IPS-18c (cell line): ENCODE measurements at regions not wholly inside any gene's neighbourhood (a gene's known extent, or its start where the extent isn't known, plus 50 kb on each side); places are given as distances from the start of the nearest gene placed in this dataset.
A peak's percentile ranks its signal among the peaks of the same experiment; 100 is the strongest.
"Not testable (repeated sequence)": the region's sequence is repeated elsewhere in the genome, so short reads cannot be mapped to it uniquely, and the experiment has no call there.

Experiments
- H3K4me3 ChIP-seq: 2 replicates; pipeline ENCODE4 v1.7.0; 2013; ENCODE audit warnings: low read depth, mild to moderate bottlenecking, low read length, moderate library complexity; ENCODE audit not compliant: insufficient read depth
- H3K9me3 ChIP-seq: one replicate; pipeline ENCODE4 v1.6.1; 2013; ENCODE audit warnings: mild to moderate bottlenecking, low read length, moderate library complexity; ENCODE audit not compliant: control insufficient read depth, insufficient read depth

- H3K9me3 ChIP-seq = peaks cover 14% of the 10 kb centered on the region
- H3K4me3 ChIP-seq = no peak overlapping the region
These were observed 221.3 kb upstream of the TCERG1L start for GRCh38 chr10:131532745-131533341.

DNA sequence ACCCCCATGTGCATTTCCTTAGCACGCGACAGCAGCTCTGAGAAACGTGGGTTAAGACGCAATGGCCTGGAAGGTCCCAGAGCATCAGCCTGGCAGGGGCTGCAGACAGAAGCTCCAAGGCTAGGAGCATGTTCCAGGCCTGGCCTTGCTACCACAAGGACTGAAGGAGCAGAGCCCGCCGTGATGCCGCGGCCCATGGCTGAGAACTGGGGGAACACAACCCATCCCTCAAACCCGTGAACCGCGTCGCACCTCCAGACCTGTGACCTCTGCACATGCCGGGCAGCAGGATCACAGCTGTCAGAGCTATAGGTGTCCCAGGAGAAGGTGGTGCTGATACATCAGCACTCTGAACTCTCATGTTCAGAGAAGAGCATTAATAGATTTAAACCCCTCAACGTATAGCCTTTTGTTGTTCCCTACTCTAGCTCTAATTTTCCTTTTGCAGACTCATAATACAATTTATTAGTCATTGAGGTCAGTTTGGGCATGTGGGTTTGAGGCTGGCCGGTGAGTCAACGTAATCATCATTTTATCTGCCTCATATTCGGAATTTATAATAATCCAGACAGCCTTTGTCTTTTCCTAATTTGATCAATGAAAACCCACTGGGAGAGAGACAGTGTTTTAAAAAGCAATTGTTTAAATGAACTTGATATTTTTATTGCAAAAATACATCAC, 222.5 kb upstream of the TCERG1L start:
- Histone ChIP-seq H3K9me3 (peaks cover 16% of the 10 kb centered on the region), H3K4me3 (no peak overlapping the region)

DNA sequence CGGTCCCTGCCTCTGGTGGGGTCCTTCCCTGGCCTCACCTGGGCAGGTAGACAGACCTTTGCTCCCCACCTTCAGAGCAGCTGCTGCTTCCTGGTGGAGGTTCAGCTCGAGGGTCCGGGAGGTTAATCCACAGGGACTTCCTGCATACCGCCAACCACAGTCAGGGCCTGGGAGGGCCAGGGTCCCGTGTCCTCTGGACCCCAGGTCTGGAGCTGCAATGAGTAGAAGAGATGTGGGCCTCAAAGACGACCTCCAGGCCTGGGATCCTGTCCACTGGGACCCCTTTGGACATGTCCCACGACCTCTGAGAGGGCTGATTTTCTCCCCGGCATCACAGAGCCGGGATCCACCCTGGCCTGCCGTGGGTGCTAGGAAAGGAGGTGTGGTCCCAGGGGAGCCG, 223.3 kb upstream of the TCERG1L start:
- no peak overlapping the region for H3K4me3 ChIP-seq
- peaks cover 13% of the 10 kb centered on the region for H3K9me3 ChIP-seq

GRCh38 chr10:131536676-131537075, 225.2 kb upstream of the TCERG1L start:
- Histone ChIP-seq H3K4me3 (no peak overlapping the region), H3K9me3 (peaks cover 11% of the 10 kb centered on the region)

DNA sequence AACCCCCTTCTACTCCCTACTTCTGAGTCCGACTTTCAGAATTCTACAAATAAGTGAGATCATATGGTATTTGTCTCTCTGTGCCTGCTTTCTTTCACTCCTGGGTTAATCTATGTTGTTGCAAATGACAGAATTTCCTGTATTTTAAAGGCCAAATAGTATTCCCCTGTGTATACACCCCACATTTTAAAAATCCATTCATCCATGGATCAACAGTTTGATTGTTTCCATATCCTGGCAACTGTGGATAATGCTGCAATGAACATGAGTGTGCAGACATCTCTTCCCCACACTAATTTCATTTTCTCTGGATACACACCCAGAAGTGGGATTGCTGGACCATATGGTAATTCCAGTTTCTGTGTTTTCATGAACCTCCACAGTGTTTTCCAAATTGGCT, 225.8 kb upstream of the TCERG1L start:
- Histone ChIP-seq H3K4me3 (no peak overlapping the region), H3K9me3 (peaks cover 15% of the 10 kb centered on the region)

GRCh38 chr10:131544495-131544894, 233.0 kb upstream of the TCERG1L start:
- H3K9me3 ChIP-seq = peaks cover 8% of the 10 kb centered on the region
- H3K4me3 ChIP-seq = no peak overlapping the region

DNA sequence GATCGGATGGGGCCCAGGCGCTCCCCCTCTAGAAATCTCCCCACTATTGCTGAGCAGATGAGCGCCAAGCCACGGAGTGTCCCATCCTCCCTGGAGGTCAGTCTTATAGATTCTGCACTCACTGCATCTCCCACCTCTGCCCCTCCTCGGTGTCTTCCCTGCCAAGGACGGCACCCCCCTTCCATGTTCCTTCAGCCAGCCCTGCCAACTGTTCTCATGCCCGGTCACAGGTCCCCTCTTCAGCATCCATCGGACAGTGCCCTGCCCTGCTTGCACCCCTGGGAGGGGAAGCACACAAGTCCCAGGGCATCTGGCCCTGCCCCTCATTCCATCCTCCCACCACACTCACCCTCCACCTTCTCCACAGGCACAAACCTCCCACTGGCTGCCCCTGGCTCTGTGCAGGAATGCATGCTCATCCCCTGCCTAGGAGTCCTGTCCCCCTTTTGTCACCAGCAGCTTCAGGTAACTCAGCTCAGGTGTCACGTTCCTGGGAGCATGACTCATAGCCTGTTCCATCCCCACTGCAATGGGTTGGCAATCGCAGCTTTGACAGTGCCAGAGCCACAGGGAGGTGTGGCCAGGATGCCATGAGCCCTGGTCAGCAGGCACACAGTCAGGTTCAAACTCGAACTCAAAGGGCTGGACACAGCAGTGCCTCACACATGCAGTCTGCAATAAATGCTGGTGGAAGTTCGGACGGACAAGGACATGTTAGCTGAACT, 234.7 kb upstream of the TCERG1L start:
- peaks cover 8% of the 10 kb centered on the region for H3K9me3 ChIP-seq
- peak overlapping the region; percentile 12; the same call in 1 of the 2 replicates for H3K4me3 ChIP-seq

DNA sequence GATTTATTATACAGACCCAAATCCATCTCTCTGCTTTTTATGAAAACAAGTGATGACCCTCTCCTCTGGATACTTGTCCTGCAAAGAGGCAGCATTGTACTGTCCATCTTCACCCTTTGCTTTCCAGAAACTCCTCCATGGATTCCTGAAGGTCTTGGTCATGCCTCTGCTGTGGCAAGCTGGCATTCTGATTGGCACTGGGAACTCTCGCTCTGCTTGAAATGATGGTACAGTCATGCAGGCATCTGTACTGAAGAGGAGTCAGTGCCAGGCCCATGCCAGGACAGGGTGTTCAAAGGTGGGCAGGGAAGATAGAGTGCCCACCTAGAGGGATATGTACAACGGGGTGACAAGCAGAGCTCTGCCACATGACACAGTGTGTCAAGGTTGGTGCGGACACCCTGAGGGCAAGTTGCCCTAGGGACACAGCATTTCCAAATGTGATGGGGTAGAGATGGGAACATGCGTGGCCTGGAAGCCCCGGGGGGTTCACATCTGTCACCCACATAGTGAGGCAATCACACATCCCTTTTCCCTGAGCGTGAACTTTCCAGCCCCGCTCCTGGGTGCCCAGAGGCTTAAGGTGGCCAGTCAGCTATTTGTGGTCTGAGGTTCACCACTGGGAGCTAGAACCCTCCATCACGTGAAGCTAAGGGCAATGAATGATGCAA, 235.7 kb upstream of the TCERG1L start:
- H3K4me3 ChIP-seq = no peak overlapping the region; the same call in 1 of the 2 replicates
- H3K9me3 ChIP-seq = peaks cover 11% of the 10 kb centered on the region

DNA sequence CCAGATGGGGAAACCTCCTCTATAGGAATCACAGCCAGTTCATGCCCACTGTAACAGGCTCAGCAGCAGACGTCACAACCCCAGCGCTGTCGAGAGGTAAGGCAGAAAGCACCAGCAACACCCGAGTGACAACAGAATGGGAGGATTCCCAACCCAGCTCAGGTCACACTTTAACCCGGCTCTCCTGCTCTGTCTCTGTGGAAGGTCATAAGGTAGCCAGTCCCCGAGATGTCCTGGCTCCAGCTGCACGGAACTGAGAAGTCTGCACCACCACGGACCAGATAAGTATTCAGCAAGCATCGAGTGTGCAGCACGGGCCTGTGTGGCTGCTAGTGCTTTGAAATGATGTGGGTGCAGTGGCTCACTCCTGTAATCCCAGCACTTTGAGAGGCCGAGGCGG, 236.7 kb upstream of the TCERG1L start:
- Histone ChIP-seq H3K4me3 (no peak overlapping the region; the same call in 1 of the 2 replicates), H3K9me3 (peaks cover 11% of the 10 kb centered on the region)

DNA sequence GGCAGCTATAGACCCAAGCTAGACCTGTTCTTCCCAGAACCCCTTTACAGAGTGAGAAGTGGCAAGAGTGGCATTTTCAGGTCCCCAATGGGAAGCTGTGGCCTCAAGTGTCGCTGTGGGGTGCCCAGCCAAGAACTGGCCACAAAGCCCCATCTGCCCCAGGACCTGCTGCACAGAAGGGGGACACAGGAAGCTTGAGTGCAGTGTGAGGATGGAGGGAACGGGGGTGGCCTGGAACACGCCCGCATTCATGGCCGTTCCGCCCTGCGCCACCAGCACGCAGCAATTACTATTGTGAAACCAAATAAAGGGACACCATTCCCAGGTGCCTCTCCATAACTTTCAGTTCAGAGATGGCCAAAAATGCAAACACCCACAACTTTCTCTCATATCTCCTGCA, 237.6 kb upstream of the TCERG1L start:
- Histone ChIP-seq H3K9me3 (peaks cover 11% of the 10 kb centered on the region), H3K4me3 (no peak overlapping the region)

- peaks cover 14% of the 10 kb centered on the region for H3K9me3 ChIP-seq
- H3K4me3 ChIP-seq = no peak overlapping the region
These were observed 241.6 kb upstream of the TCERG1L start for GRCh38 chr10:131553121-131553520.

DNA sequence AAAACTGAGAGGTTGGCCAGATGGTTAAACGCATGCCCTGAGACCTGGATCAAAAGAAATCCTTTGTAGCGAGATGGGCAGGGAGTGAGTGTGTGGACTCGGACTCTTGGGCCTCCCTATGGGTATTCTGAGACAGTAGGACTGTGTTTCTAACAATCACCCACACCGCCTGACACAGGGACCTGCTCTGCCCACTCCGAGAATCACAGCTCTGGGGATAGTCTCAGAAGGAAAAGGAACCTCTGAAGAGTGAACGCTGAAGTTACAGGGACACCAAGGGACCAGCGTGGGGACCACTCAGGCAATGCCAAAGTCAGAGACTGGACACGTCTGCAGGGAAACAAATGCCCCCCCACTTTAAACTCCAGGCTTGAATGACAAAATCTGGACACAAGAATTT, 242.1 kb upstream of the TCERG1L start:
- H3K4me3 ChIP-seq = no peak overlapping the region
- H3K9me3 ChIP-seq = peaks cover 14% of the 10 kb centered on the region

DNA sequence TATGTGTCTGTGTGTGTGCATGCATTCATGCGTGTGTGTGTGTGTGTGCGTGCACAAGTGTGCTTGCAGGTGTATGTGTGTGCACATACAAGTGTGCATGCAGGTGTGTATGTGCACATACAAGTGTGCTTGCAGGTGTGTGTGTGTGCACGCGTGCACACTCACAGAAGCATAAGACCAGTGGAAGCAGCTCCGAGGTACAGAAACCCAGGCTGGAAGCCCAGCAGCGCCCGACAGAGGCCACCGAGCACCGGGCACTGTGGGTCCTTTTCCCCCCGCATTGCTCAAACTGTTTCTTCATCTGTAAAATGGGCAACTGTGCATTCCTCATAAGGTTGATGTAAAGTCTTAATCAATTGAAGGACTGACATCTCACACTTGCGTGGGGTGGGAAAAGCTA, 243.3 kb upstream of the TCERG1L start:
- no peak overlapping the region for H3K4me3 ChIP-seq
- peaks cover 14% of the 10 kb centered on the region for H3K9me3 ChIP-seq

GRCh38 chr10:131555406-131555805, 243.9 kb upstream of the TCERG1L start:
- H3K4me3 ChIP-seq = no peak overlapping the region; the same call in 1 of the 2 replicates
- H3K9me3 ChIP-seq = peaks cover 14% of the 10 kb centered on the region

- Histone ChIP-seq H3K9me3 (peaks cover 14% of the 10 kb centered on the region), H3K4me3 (no peak overlapping the region)
These were observed 244.8 kb upstream of the TCERG1L start for GRCh38 chr10:131556061-131556896.

- peaks cover 10% of the 10 kb centered on the region for H3K9me3 ChIP-seq
These were observed 245.5 kb upstream of the TCERG1L start for GRCh38 chr10:131556897-131557495.

GRCh38 chr10:131557956-131558355, 246.4 kb upstream of the TCERG1L start:
- H3K4me3 ChIP-seq, H3K9me3 ChIP-seq: not testable (repeated sequence)

More at GRCh38 chr10:131556897-131557495, 245.5 kb upstream of the TCERG1L start:
- no peak overlapping the region for H3K4me3 ChIP-seq
